K562 (cell line): ENCODE measurements at regions not wholly inside any gene's neighbourhood (a gene's known extent, or its start where the extent isn't known, plus 50 kb on each side); places are given as distances from the start of the nearest gene placed in this dataset.

Source experiments
- ATAC-seq: fragments of 200-7000 bp; cut with Tn5 transposase; 3 replicates; pipeline ENCODE4 v1.9.1; 2020; ENCODE audit warnings: moderate library complexity
- BruUV-seq: library from RNA; stranded (reverse); fragments of 400-500 nt; replicated peaks from 2 replicates; lab custom pipeline; 2021; lab: Mats Ljungman, UMichigan
- CTCF ChIA-PET: fragments of 300-600 bp; formaldehyde crosslinking; extraction: SDS; loops from one replicate; lab custom pipeline; 2021; ENCODE audit warnings: low intra/inter-chr PET ratio; lab: Yijun Ruan, JAX
- POLR2A ChIA-PET: fragments of 300-600, 350-650 bp; sonication (Branson Sonifier 250); formaldehyde crosslinking; extraction: SDS; loops from one replicate; lab custom pipeline; 2021; ENCODE audit warnings: antibody characterized with exemption, inconsistent platforms; lab: Yijun Ruan, JAX
- DNase-seq, 4 experiments: peaks; one replicate each; pipeline versions ENCODE4 v3.0.0 to v3.0.0-alpha.2; 2011 to 2018; ENCODE audit warnings: low spot score in 3 of 4, mixed read lengths in 3 of 4; ENCODE audit errors: extremely low read depth in 1 of 4
- FAIRE-seq: peaks from 2 replicates; lab custom pipeline; 2011; peaks lifted over from hg19 to GRCh38; lab: Jason Lieb, UNC
- H2AFZ ChIP-seq: 2 replicates; pipeline ENCODE4 v1.6.0; 2011; ENCODE audit warnings: low read depth, low read length, control low read depth, inconsistent platforms
- H3K27ac ChIP-seq: fragments of 200-600 bp; 3 replicates; pipeline ENCODE4 v1.8.0; 2011; ENCODE audit warnings: low read depth, mild to moderate bottlenecking, control low read depth, inconsistent platforms, low read length, moderate library complexity, mixed read lengths; ENCODE audit errors: extremely low read depth
- H3K27me3 ChIP-seq, 2 experiments: fragments of 300-600 bp in 1 of 2; 2 replicates in 1 of 2; 3 replicates in 1 of 2; pipeline versions ENCODE4 v1.6.0 to v1.8.0; 2011; ENCODE audit warnings: inconsistent platforms in 2 of 2, low read length in 2 of 2, mild to moderate bottlenecking in 1 of 2, mixed read lengths in 1 of 2, moderate library complexity in 1 of 2; ENCODE audit not compliant: control insufficient read depth in 2 of 2, insufficient read depth in 2 of 2
- H3K36me3 ChIP-seq: fragments of 300-600 bp; 3 replicates; pipeline ENCODE4 v1.8.0; 2011; ENCODE audit warnings: mild to moderate bottlenecking, low read length, inconsistent platforms; ENCODE audit not compliant: control insufficient read depth, insufficient read depth
- H3K4me1 ChIP-seq, 2 experiments: fragments of 200-600 bp in 1 of 2; replicated peaks in 1 of 2; 2 replicates in 1 of 2; 3 replicates in 1 of 2; pipeline versions ENCODE4 v1.5.1 to v1.8.0; 2011; ENCODE audit warnings: inconsistent platforms in 2 of 2, low read length in 2 of 2, mild to moderate bottlenecking in 1 of 2, mixed read lengths in 1 of 2, moderate library complexity in 1 of 2; ENCODE audit not compliant: control insufficient read depth in 2 of 2, insufficient read depth in 2 of 2
- H3K4me2 ChIP-seq: 2 replicates; pipeline ENCODE4 v1.6.1; 2011; ENCODE audit warnings: low read length, control low read depth, inconsistent platforms, mixed read lengths; ENCODE audit not compliant: insufficient read depth
- H3K4me3 ChIP-seq: fragments of 200-600 bp; sonication (generic), shearing (Covaris generic); 2 replicates; pipeline ENCODE4 v1.5.1; 2016; ENCODE audit warnings: control low read depth, inconsistent platforms
- H3K79me2 ChIP-seq: fragments of 200-600 bp; 3 replicates; pipeline ENCODE4 v1.8.0; 2011; ENCODE audit warnings: low read length, inconsistent platforms; ENCODE audit not compliant: control insufficient read depth, insufficient read depth
- H3K9ac ChIP-seq, 2 experiments: 2 replicates each; pipeline versions ENCODE4 v1.6.0 to v1.6.1; 2011; ENCODE audit warnings: low read depth in 2 of 2, low read length in 2 of 2, control low read depth in 1 of 2, inconsistent platforms in 1 of 2, mild to moderate bottlenecking in 1 of 2, mixed read lengths in 1 of 2; ENCODE audit not compliant: insufficient read depth in 1 of 2
- H3K9me1 ChIP-seq: one replicate; pipeline ENCODE4 v1.6.0; 2011; ENCODE audit warnings: inconsistent platforms, mild to moderate bottlenecking, low read length, moderate library complexity; ENCODE audit not compliant: control insufficient read depth, insufficient read depth
- H3K9me3 ChIP-seq: replicated peaks from 2 replicates; pipeline ENCODE4 v1.5.1; 2011; ENCODE audit warnings: low read depth, low read length, inconsistent platforms; ENCODE audit not compliant: control insufficient read depth, insufficient read depth
- H4K20me1 ChIP-seq: replicated peaks from 2 replicates; pipeline ENCODE4 v1.6.1; 2011; ENCODE audit warnings: low read length, inconsistent platforms, mixed read lengths; ENCODE audit not compliant: control insufficient read depth, insufficient read depth
- EP400 ChIP-seq: fragments of 450-650 bp; IDR thresholded peaks from 2 replicates; pipeline ENCODE4 v1.6.1; 2017; ENCODE audit warnings: antibody characterized with exemption, mild to moderate bottlenecking, moderate library complexity
- ETS2 ChIP-seq: IDR thresholded peaks from 2 replicates; pipeline ENCODE4 v1.6.1; 2016; ENCODE audit warnings: borderline replicate concordance, missing genetic modification characterization, mild to moderate bottlenecking, moderate library complexity, missing compliant biosample characterization; ENCODE audit not compliant: poor library complexity, severe bottlenecking
- FOXK1 ChIP-seq: sonication (generic); formaldehyde crosslinking; IDR thresholded peaks from 2 replicates; pipeline ENCODE4 v1.8.0; 2022; ENCODE audit warnings: missing genetic modification reagents, mild to moderate bottlenecking, borderline replicate concordance
- HOXB6 ChIP-seq: fragments of 250-450 bp; sonication (Bioruptor Pico); IDR thresholded peaks from 2 replicates; pipeline ENCODE4 v1.5.1; 2022; ENCODE audit warnings: mild to moderate bottlenecking, borderline replicate concordance
- KDM1A ChIP-seq, 2 experiments: fragments of 450-650 bp; IDR thresholded peaks; 2 replicates each; pipeline ENCODE4 v1.6.1; 2016; ENCODE audit warnings: mild to moderate bottlenecking in 2 of 2
- PHF8 ChIP-seq: fragments of 200-600 bp; sonication (generic); IDR thresholded peaks from 2 replicates; pipeline ENCODE4 v1.6.1; 2012; ENCODE audit warnings: mixed run types, mild to moderate bottlenecking, inconsistent platforms, low read length, moderate library complexity, borderline replicate concordance
- PML ChIP-seq: IDR thresholded peaks from 2 replicates; pipeline ENCODE4 v1.6.1; 2012; ENCODE audit warnings: low read length, inconsistent platforms
- SRSF1 ChIP-seq: fragments of 200-400 bp; formaldehyde crosslinking; IDR thresholded peaks from 2 replicates; pipeline ENCODE4 v1.6.1; 2017; ENCODE audit warnings: mild to moderate bottlenecking, low read depth, low read length, moderate library complexity
- THRAP3 ChIP-seq: fragments of 450-650 bp; IDR thresholded peaks from 2 replicates; pipeline ENCODE4 v1.6.1; 2016; ENCODE audit warnings: mild to moderate bottlenecking, inconsistent platforms, borderline replicate concordance
- ZC3H4 ChIP-seq: sonication (generic); formaldehyde crosslinking; IDR thresholded peaks from 2 replicates; pipeline ENCODE4 v1.9.0; 2021; ENCODE audit warnings: missing genetic modification reagents, borderline replicate concordance
- ZNF324 ChIP-seq: fragments of 250-450 bp; sonication (Bioruptor Pico); IDR thresholded peaks from 2 replicates; pipeline ENCODE4 v1.4.0; 2020; ENCODE audit warnings: mild to moderate bottlenecking
- WGBS: fragments of 100-300 bp; shearing (Covaris generic); methylation state at CpG from one replicate; pipeline ENCODE4 v1.1.6; 2016; ENCODE audit warnings: low coverage, mixed read lengths; ENCODE audit not compliant: insufficient coverage; ENCODE audit errors: missing lambda C conversion rate; 5-methylcytosine and 5-hydroxymethylcytosine counted together
- in situ Hi-C: fragments of 300-500 bp; cut with MboI; formaldehyde crosslinking; loops from 4 replicates; pipeline ENCODE4 v1.15.0; 2018; ENCODE audit warnings: inconsistent platforms, mixed read lengths
- intact Hi-C: fragments of 100-400 bp; cut with micrococcal nuclease; formaldehyde crosslinking; loops from 2 replicates; pipeline ENCODE4 v1.14.2; 2022
- TF ChIP-seq, protein P1 (sequence below): fragments of 450-650 bp; IDR thresholded peaks from 2 replicates; pipeline ENCODE4 v1.6.1; 2016; ENCODE audit warnings: low read depth
- TF ChIP-seq, protein P2 (sequence below): fragments of 250-450 bp; sonication (Bioruptor Pico); IDR thresholded peaks from 2 replicates; pipeline ENCODE4 v1.8.0; 2021; ENCODE audit warnings: borderline replicate concordance, mild to moderate bottlenecking, moderate library complexity; ENCODE audit not compliant: poor library complexity, severe bottlenecking
- TF ChIP-seq, protein P3 (sequence below): fragments of 450-650 bp; formaldehyde crosslinking; IDR thresholded peaks from 2 replicates; pipeline ENCODE4 v1.4.0; 2022; ENCODE audit warnings: mild to moderate bottlenecking, moderate library complexity

DNA sequence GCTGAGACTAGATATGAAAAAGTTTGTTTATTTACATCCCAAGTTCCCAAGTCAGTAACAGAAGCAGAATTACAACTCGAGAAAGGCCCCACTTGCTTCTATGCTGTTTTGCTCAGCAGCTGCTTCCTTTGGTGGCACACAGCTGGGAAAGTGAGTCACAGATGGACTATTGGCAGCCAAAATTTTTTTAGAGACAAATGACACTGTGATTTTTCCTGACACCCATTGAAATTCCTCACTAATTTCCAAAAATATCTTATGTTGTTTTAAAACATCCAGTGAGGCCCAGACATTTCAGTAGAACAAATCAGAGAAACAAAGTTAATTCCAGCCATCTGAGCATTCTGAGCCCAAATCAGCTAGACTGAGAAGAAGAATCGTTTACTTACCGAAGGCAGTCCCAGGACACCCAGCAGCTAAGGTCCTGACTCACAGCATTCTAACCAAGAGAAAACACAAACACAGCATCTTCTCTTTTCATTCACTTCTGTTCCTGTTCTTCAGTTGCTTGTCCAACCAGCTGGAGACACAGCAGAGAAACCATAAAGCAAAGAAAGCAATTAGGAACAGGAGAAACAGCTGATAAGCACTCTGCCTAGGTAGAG, 188.3 kb downstream of the DAD1 start:
- Histone ChIP-seq H3K9me1 (no peaks in the 10 kb centered on the region), H3K27me3 (no peaks in the 10 kb centered on the region), H3K79me2 (no peaks in the 10 kb centered on the region), H3K4me2 (no peak overlapping the region), H3K4me1 (no peaks in the 10 kb centered on the region), H2AFZ (no peak overlapping the region), H4K20me1 (no peaks in the 10 kb centered on the region), H3K36me3 (no peaks in the 10 kb centered on the region), H3K9ac (no peak overlapping the region), H3K27ac (no peak overlapping the region), H3K9me3 (no peaks in the 10 kb centered on the region), H3K4me3 (no peak overlapping the region)
- intact Hi-C loops: no loop called here
- FAIRE-seq (no peak), DNase-seq (no peak), ATAC-seq (no peak)
- BruUV-seq: no TSS peak
- POLR2A ChIA-PET: interaction anchor here (0.8 to 0.9 kb wide), 2 partner anchors 25 to 60 kb away, joined by 3 to 5 read pairs; no protein-coding TSS in a partner anchor
- CTCF ChIA-PET: no interaction called here
- WGBS: 0% methylated on average over 3 of the region's 3 CpGs
- in situ Hi-C loops: no loop called here
- TF ChIP-seq, protein P1, sequence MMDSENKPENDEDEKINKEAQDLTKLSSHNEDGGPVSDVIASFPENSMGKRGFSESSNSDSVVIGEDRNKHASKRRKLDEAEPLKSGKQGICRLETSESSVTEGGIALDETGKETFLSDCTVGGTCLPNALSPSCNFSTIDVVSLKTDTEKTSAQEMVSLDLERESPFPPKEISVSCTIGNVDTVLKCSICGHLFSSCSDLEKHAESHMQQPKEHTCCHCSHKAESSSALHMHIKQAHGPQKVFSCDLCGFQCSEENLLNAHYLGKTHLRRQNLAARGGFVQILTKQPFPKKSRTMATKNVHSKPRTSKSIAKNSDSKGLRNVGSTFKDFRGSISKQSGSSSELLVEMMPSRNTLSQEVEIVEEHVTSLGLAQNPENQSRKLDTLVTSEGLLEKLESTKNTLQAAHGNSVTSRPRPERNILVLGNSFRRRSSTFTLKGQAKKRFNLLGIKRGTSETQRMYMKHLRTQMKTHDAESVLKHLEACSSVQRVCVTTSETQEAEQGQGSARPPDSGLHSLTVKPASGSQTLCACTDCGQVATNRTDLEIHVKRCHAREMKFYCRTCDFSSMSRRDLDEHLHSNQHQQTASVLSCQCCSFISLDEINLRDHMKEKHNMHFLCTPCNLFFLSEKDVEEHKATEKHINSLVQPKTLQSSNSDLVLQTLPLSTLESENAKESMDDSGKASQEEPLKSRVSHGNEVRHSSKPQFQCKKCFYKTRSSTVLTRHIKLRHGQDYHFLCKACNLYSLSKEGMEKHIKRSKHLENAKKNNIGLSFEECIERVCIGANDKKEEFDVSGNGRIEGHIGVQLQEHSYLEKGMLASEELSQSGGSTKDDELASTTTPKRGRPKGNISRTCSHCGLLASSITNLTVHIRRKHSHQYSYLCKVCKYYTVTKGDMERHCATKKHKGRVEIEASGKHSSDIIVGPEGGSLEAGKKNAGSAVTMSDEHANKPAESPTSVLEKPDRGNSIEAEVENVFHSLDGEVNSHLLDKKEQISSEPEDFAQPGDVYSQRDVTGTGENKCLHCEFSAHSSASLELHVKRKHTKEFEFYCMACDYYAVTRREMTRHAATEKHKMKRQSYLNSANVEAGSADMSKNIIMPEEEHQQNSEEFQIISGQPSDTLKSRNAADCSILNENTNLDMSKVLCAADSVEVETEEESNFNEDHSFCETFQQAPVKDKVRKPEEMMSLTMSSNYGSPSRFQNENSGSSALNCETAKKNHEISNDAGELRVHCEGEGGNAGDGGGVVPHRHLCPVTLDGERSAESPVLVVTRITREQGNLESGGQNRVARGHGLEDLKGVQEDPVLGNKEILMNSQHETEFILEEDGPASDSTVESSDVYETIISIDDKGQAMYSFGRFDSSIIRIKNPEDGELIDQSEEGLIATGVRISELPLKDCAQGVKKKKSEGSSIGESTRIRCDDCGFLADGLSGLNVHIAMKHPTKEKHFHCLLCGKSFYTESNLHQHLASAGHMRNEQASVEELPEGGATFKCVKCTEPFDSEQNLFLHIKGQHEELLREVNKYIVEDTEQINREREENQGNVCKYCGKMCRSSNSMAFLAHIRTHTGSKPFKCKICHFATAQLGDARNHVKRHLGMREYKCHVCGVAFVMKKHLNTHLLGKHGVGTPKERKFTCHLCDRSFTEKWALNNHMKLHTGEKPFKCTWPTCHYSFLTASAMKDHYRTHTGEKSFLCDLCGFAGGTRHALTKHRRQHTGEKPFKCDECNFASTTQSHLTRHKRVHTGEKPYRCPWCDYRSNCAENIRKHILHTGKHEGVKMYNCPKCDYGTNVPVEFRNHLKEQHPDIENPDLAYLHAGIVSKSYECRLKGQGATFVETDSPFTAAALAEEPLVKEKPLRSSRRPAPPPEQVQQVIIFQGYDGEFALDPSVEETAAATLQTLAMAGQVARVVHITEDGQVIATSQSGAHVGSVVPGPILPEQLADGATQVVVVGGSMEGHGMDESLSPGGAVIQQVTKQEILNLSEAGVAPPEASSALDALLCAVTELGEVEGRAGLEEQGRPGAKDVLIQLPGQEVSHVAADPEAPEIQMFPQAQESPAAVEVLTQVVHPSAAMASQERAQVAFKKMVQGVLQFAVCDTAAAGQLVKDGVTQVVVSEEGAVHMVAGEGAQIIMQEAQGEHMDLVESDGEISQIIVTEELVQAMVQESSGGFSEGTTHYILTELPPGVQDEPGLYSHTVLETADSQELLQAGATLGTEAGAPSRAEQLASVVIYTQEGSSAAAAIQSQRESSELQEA: no peak
- TF ChIP-seq EP400 (no peak), KDM1A (IDR thresholded peaks at IDR 0.05) (no peak), PML (no peak), FOXK1 (no peak), THRAP3 (no peak), ZNF324 (CRISPR knock-in tag) (no peak), ETS2 (tag) (no peak), HOXB6 (CRISPR knock-in tag) (no peak), PHF8 (no peak), ZC3H4 (CRISPR knock-in tag) (no peak), SRSF1 (no peak)
- TF ChIP-seq, protein P2, sequence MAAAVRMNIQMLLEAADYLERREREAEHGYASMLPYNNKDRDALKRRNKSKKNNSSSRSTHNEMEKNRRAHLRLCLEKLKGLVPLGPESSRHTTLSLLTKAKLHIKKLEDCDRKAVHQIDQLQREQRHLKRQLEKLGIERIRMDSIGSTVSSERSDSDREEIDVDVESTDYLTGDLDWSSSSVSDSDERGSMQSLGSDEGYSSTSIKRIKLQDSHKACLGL (CRISPR knock-in tag): no peak
- TF ChIP-seq, protein P3, sequence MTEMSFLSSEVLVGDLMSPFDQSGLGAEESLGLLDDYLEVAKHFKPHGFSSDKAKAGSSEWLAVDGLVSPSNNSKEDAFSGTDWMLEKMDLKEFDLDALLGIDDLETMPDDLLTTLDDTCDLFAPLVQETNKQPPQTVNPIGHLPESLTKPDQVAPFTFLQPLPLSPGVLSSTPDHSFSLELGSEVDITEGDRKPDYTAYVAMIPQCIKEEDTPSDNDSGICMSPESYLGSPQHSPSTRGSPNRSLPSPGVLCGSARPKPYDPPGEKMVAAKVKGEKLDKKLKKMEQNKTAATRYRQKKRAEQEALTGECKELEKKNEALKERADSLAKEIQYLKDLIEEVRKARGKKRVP (CRISPR knock-in tag): no peak
